Fibroblast of lung (primary cell): ENCODE measurements at regions not wholly inside any gene's neighbourhood (a gene's known extent, or its start where the extent isn't known, plus 50 kb on each side); places are given as distances from the start of the nearest gene placed in this dataset.

Experiments
- DNase-seq, 2 donors: peaks; one replicate each; pipeline versions ENCODE4 v3.0.0 to v3.0.0-alpha.2; 2010; ENCODE audit warnings: low read depth in 2 of 2
- H2AFZ ChIP-seq: 2 replicates; pipeline ENCODE4 v1.5.1; 2012; ENCODE audit warnings: low read length, control low read depth, inconsistent platforms
- H3K27ac ChIP-seq: 2 replicates; pipeline ENCODE4 v1.5.1; 2011; ENCODE audit warnings: low read length, control low read depth; ENCODE audit not compliant: insufficient read depth
- H3K27me3 ChIP-seq: 2 replicates; pipeline ENCODE4 v1.5.1; 2011; ENCODE audit warnings: mild to moderate bottlenecking, low read length; ENCODE audit not compliant: control insufficient read depth, insufficient read depth
- H3K36me3 ChIP-seq: 2 replicates; pipeline ENCODE4 v1.5.1; 2011; ENCODE audit warnings: low read length; ENCODE audit not compliant: control insufficient read depth, insufficient read depth
- H3K4me1 ChIP-seq: 2 replicates; pipeline ENCODE4 v1.5.1; 2011; ENCODE audit warnings: low read length; ENCODE audit not compliant: control insufficient read depth, insufficient read depth; ENCODE audit errors: extremely low read depth
- H3K4me2 ChIP-seq: 2 replicates; pipeline ENCODE4 v1.5.1; 2011; ENCODE audit warnings: low read length, control low read depth; ENCODE audit not compliant: insufficient read depth; ENCODE audit errors: extremely low read depth
- H3K4me3 ChIP-seq, 4 experiments: fragments of 200-600 bp in 1 of 4; sonication (generic) in 1 of 4; replicated peaks in 1 of 4; 2 replicates each; pipeline ENCODE4 v1.5.1; 2011 to 2016; ENCODE audit warnings: low read length in 4 of 4, low read depth in 3 of 4, mild to moderate bottlenecking in 3 of 4, control low read depth in 2 of 4, inconsistent platforms in 1 of 4, mixed read lengths in 1 of 4; ENCODE audit not compliant: insufficient read depth in 1 of 4; ENCODE audit errors: control extremely low read depth in 1 of 4
- H3K79me2 ChIP-seq: 2 replicates; pipeline ENCODE4 v1.5.1; 2012; ENCODE audit warnings: mild to moderate bottlenecking, low read length, inconsistent platforms; ENCODE audit not compliant: control insufficient read depth, insufficient read depth
- H3K9ac ChIP-seq: 2 replicates; pipeline ENCODE4 v1.5.1; 2011; ENCODE audit warnings: mild to moderate bottlenecking, low read length, control low read depth; ENCODE audit not compliant: insufficient read depth
- H3K9me3 ChIP-seq: 2 replicates; pipeline ENCODE4 v1.5.1; 2012; ENCODE audit warnings: low read depth, low read length; ENCODE audit not compliant: control insufficient read depth, insufficient read depth
- H4K20me1 ChIP-seq: 2 replicates; pipeline ENCODE4 v1.5.1; 2011; ENCODE audit warnings: low read length; ENCODE audit not compliant: control insufficient read depth, insufficient read depth; ENCODE audit errors: extremely low read depth
- CTCF ChIP-seq, 2 donors: IDR thresholded peaks in 1 of 2; conservative IDR thresholded peaks in 1 of 2; 1 replicate in 1 of 2; 2 replicates in 1 of 2; pipeline ENCODE4 v1.5.1; 2011 to 2012; ENCODE audit warnings: low read length in 2 of 2, control low read depth in 1 of 2, inconsistent platforms in 1 of 2, low read depth in 1 of 2, mild to moderate bottlenecking in 1 of 2
- EZH2 ChIP-seq: IDR thresholded peaks from 2 replicates; pipeline ENCODE4 v1.5.1; 2012; ENCODE audit warnings: low read length, control low read depth, mild to moderate bottlenecking; ENCODE audit errors: missing control alignments

GRCh38 chr1:75999034-75999433 lies 66.8 kb upstream of the ASB17 start:
- no peaks in the 10 kb centered on the region for H3K79me2 ChIP-seq
- H3K36me3 ChIP-seq: no peaks in the 10 kb centered on the region
- no peaks in the 10 kb centered on the region for H3K4me1 ChIP-seq
- H3K9me3 ChIP-seq: no peaks in the 10 kb centered on the region
- H3K27me3 ChIP-seq: no peaks in the 10 kb centered on the region
- no peak overlapping the region for H3K27ac ChIP-seq
- H3K4me3 ChIP-seq: no peak overlapping the region
- no peak overlapping the region for H3K9ac ChIP-seq
- no peak for DNase-seq
- H2AFZ ChIP-seq: no peak overlapping the region
- no peak overlapping the region for H3K4me2 ChIP-seq
- no peaks in the 10 kb centered on the region for H4K20me1 ChIP-seq
- TF ChIP-seq EZH2 (no peak), CTCF (conservative IDR thresholded peaks at IDR 0.05 in 1 of 2, IDR thresholded peaks at IDR 0.05 in 1 of 2; ENCODE audit: low read depth in 1 of 2, low read length in 2 of 2) (no peak)

GRCh38 chr1:76003946-76004345 lies 70.6 kb upstream of the ST6GALNAC3 start:
- Histone ChIP-seq H3K36me3 (no peaks in the 10 kb centered on the region), H3K9me3 (no peaks in the 10 kb centered on the region), H3K4me3 (no peak overlapping the region), H3K79me2 (no peaks in the 10 kb centered on the region), H3K4me2 (no peak overlapping the region), H3K9ac (no peak overlapping the region), H4K20me1 (no peaks in the 10 kb centered on the region), H3K27ac (no peak overlapping the region), H3K27me3 (no peaks in the 10 kb centered on the region), H3K4me1 (no peaks in the 10 kb centered on the region), H2AFZ (no peak overlapping the region)
- TF ChIP-seq CTCF (conservative IDR thresholded peaks at IDR 0.05 in 1 of 2, IDR thresholded peaks at IDR 0.05 in 1 of 2; ENCODE audit: low read depth in 1 of 2, low read length in 2 of 2) (no peak), EZH2 (no peak)
- DNase-seq: no peak

DNA sequence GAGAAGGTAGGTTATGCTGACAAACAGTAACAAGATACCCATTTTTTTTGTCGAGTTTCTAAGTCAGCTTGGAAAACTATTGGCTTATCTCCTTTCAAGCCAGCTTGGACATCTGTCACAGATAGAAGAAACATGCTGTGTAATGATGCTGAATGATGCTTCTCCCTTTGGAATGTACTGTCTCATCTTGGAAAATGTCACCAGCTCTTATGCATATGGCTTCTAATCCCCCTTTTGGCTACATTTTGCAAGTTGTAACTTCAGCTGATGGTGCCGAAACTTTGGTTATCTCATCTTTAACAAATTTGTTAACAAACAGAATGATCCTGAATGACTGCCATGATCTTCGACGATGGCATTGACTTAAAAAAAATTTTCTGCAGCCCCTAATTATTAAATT lies 68.8 kb upstream of the ST6GALNAC3 start:
- no peak for DNase-seq
- no peak overlapping the region for H3K4me3 ChIP-seq
- no peaks in the 10 kb centered on the region for H3K9me3 ChIP-seq
- no peak overlapping the region for H3K27ac ChIP-seq
- no peak overlapping the region for H2AFZ ChIP-seq
- TF ChIP-seq CTCF (conservative IDR thresholded peaks at IDR 0.05 in 1 of 2, IDR thresholded peaks at IDR 0.05 in 1 of 2; ENCODE audit: low read depth in 1 of 2, low read length in 2 of 2) (no peak), EZH2 (no peak)
- H3K27me3 ChIP-seq: no peaks in the 10 kb centered on the region
- no peaks in the 10 kb centered on the region for H3K4me1 ChIP-seq
- no peak overlapping the region for H3K4me2 ChIP-seq
- no peaks in the 10 kb centered on the region for H3K36me3 ChIP-seq
- H3K9ac ChIP-seq: no peak overlapping the region
- no peaks in the 10 kb centered on the region for H3K79me2 ChIP-seq
- H4K20me1 ChIP-seq: no peaks in the 10 kb centered on the region
